Posterior vena cava (tissue), 2 donors: ENCODE measurements at regions not wholly inside any gene's neighbourhood (a gene's known extent, or its start where the extent isn't known, plus 50 kb on each side); places are given as distances from the start of the nearest gene placed in this dataset.

Source experiments
- DNase-seq: peaks from one replicate; pipeline ENCODE4 v3.0.0-alpha.2; 2020; ENCODE audit warnings: low spot score
- intact Hi-C, 2 donors: fragments of 100-400 bp; cut with DNase I; formaldehyde crosslinking; loops; one replicate each; pipeline versions ENCODE4 v1.14.1 to v1.14.2; 2022 to 2023
- donor health status: DM: yes; HTN: yes; CAD: no.
- donor health status: DM: yes; HTN: yes; CAD: no.

GRCh38 chr18:72207280-72207679 lies 336.9 kb downstream of the CBLN2 start:
- no peak for DNase-seq
- intact Hi-C loops: no loop called here

GRCh38 chr18:72206814-72207213 lies 337.3 kb downstream of the CBLN2 start:
- intact Hi-C loops: no loop called here
- no peak for DNase-seq

GRCh38 chr18:72201032-72201431 lies 343.1 kb downstream of the CBLN2 start:
- DNase-seq: no peak
- intact Hi-C loops: loop anchor here in 1 of 2 donors (1.0 to 5.0 kb wide), 2 partner anchors 32 to 699 kb away; no protein-coding TSS in a partner anchor

- intact Hi-C loops: no loop called here
- DNase-seq: no peak
Observed at GRCh38 chr18:72197591-72197990, 346.6 kb downstream of the CBLN2 start.

- intact Hi-C loops: no loop called here
- no peak for DNase-seq
Observed at GRCh38 chr18:72194072-72194471, 350.1 kb downstream of the CBLN2 start.

- intact Hi-C loops: no loop called here
- no peak for DNase-seq
Observed at GRCh38 chr18:72187956-72188355, 356.2 kb downstream of the CBLN2 start.

- intact Hi-C loops: no loop called here
- DNase-seq: no peak
Observed at GRCh38 chr18:72181241-72181764, 362.8 kb downstream of the CBLN2 start.

- DNase-seq: no peak
- intact Hi-C loops: no loop called here
Observed at GRCh38 chr18:72180689-72181088, 363.5 kb downstream of the CBLN2 start.

- no peak for DNase-seq
- intact Hi-C loops: no loop called here
Observed at GRCh38 chr18:72174972-72175649, 369.0 kb downstream of the CBLN2 start.

GRCh38 chr18:72171596-72171995 lies 372.5 kb downstream of the CBLN2 start:
- no peak for DNase-seq
- intact Hi-C loops: no loop called here

- intact Hi-C loops: no loop called here
- no peak for DNase-seq
Observed at GRCh38 chr18:72161691-72162090, 382.5 kb downstream of the CBLN2 start.

- DNase-seq: no peak
- intact Hi-C loops: no loop called here
Observed at GRCh38 chr18:72160510-72161445, 383.4 kb downstream of the CBLN2 start.

- DNase-seq: no peak
- intact Hi-C loops: no loop called here
Observed at GRCh38 chr18:72155327-72155726, 388.8 kb downstream of the CBLN2 start.

- no peak for DNase-seq
- intact Hi-C loops: no loop called here
Observed at GRCh38 chr18:72154926-72155325, 389.2 kb downstream of the CBLN2 start.

GRCh38 chr18:72152935-72153334 lies 391.2 kb downstream of the CBLN2 start:
- intact Hi-C loops: no loop called here
- DNase-seq: no peak

GRCh38 chr18:72147830-72148229 lies 396.3 kb downstream of the CBLN2 start:
- no peak for DNase-seq
- intact Hi-C loops: no loop called here

- DNase-seq: no peak
- intact Hi-C loops: no loop called here
Observed at GRCh38 chr18:72140007-72140406, 404.1 kb downstream of the CBLN2 start.

- DNase-seq: no peak
- intact Hi-C loops: no loop called here
Observed at GRCh38 chr18:72128649-72129048, 415.5 kb downstream of the CBLN2 start.

GRCh38 chr18:72122103-72122502 lies 422.0 kb downstream of the CBLN2 start:
- DNase-seq: no peak
- intact Hi-C loops: no loop called here

GRCh38 chr18:72119082-72119481 lies 425.1 kb downstream of the CBLN2 start:
- DNase-seq: no peak
- intact Hi-C loops: no loop called here
